Type B pancreatic cell (in vitro differentiated cells): ENCODE measurements at regions not wholly inside any gene's neighbourhood (a gene's known extent, or its start where the extent isn't known, plus 50 kb on each side); places are given as distances from the start of the nearest gene placed in this dataset.

Experiments
- DNase-seq: peaks from one replicate; pipeline ENCODE4 v3.0.0; 2021; ENCODE audit warnings: mixed read lengths; ENCODE audit not compliant: unreplicated experiment; ENCODE audit errors: extremely low spot score
- H3K27ac Mint-ChIP-seq: 2 replicates; pipeline ENCODE4 v1.8.0; 2021; ENCODE audit warnings: mild to moderate bottlenecking, mixed read lengths
- H3K27me3 Mint-ChIP-seq: 2 replicates; pipeline ENCODE4 v1.8.0; 2021; ENCODE audit warnings: mixed read lengths
- H3K36me3 Mint-ChIP-seq: 2 replicates; pipeline ENCODE4 v1.8.0; 2021; ENCODE audit warnings: mixed read lengths
- H3K4me1 Mint-ChIP-seq: one replicate; pipeline ENCODE4 v1.8.0; 2021; ENCODE audit warnings: mixed read lengths; ENCODE audit not compliant: unreplicated experiment
- H3K4me3 Mint-ChIP-seq: 2 replicates; pipeline ENCODE4 v1.8.0; 2021; ENCODE audit warnings: mild to moderate bottlenecking, mixed read lengths
- H3K9me3 Mint-ChIP-seq: 2 replicates; pipeline ENCODE4 v1.8.0; 2021; ENCODE audit warnings: mixed read lengths
- CTCF ChIP-seq: fragments of 200-600 bp; sonication (generic); conservative IDR thresholded peaks from 2 replicates; pipeline ENCODE4 v1.5.0; 2021; ENCODE audit warnings: antibody characterized with exemption, mild to moderate bottlenecking

- no peak overlapping the region for H3K4me3 Mint-ChIP-seq
- no peaks in the 10 kb centered on the region for H3K27me3 Mint-ChIP-seq
Measured at GRCh38 chr3:27590437-27591298, 106.5 kb upstream of the SLC4A7 start.

GRCh38 chr3:27589795-27590194 lies 105.6 kb upstream of the SLC4A7 start:
- no peak for DNase-seq
- no peaks in the 10 kb centered on the region for H3K36me3 Mint-ChIP-seq
- H3K4me3 Mint-ChIP-seq, result peak overlapping the region; percentile 7
- no peaks in the 10 kb centered on the region for H3K27me3 Mint-ChIP-seq
- peak overlapping the region; percentile 12 for H3K27ac Mint-ChIP-seq
- TF ChIP-seq CTCF, result no peak
- peaks cover 22% of the 10 kb centered on the region for H3K4me1 Mint-ChIP-seq
- no peaks in the 10 kb centered on the region for H3K9me3 Mint-ChIP-seq

More at GRCh38 chr3:27590437-27591298, 106.5 kb upstream of the SLC4A7 start:
- H3K36me3 Mint-ChIP-seq, result no peaks in the 10 kb centered on the region
- H3K9me3 Mint-ChIP-seq, result no peaks in the 10 kb centered on the region
- peak overlapping the region; percentile 12 for H3K27ac Mint-ChIP-seq
- TF ChIP-seq CTCF, result no peak
- DNase-seq, result no peak
- H3K4me1 Mint-ChIP-seq, result peaks cover 22% of the 10 kb centered on the region

GRCh38 chr3:27585429-27585828 lies 101.2 kb upstream of the SLC4A7 start:
- DNase-seq, result no peak
- Mint-ChIP-seq H3K4me3 (no peak overlapping the region), H3K27me3 (no peaks in the 10 kb centered on the region), H3K9me3 (no peaks in the 10 kb centered on the region), H3K27ac (no peak overlapping the region), H3K4me1 (peaks cover 7% of the 10 kb centered on the region), H3K36me3 (no peaks in the 10 kb centered on the region)
- TF ChIP-seq CTCF, result no peak

GRCh38 chr3:27584874-27585273 lies 100.7 kb upstream of the SLC4A7 start:
- Mint-ChIP-seq H3K4me1 (peaks cover 3% of the 10 kb centered on the region), H3K36me3 (no peaks in the 10 kb centered on the region), H3K27ac (no peak overlapping the region), H3K27me3 (no peaks in the 10 kb centered on the region), H3K4me3 (no peak overlapping the region), H3K9me3 (no peaks in the 10 kb centered on the region)
- TF ChIP-seq CTCF, result no peak
- DNase-seq, result no peak

- Mint-ChIP-seq H3K27me3 (no peaks in the 10 kb centered on the region), H3K27ac (no peak overlapping the region), H3K9me3 (no peaks in the 10 kb centered on the region), H3K36me3 (no peaks in the 10 kb centered on the region), H3K4me3 (no peak overlapping the region), H3K4me1 (no peaks in the 10 kb centered on the region)
- TF ChIP-seq CTCF, result no peak
- DNase-seq, result no peak
Measured at GRCh38 chr3:27581852-27582251, 97.7 kb upstream of the SLC4A7 start.
